CD4-positive, alpha-beta memory T cell (primary cell): ENCODE measurements at regions not wholly inside any gene's neighbourhood (a gene's known extent, or its start where the extent isn't known, plus 50 kb on each side); places are given as distances from the start of the nearest gene placed in this dataset.

ENCODE experiments used
- CTCF ChIA-PET: fragments of 350-600 bp; sonication (Branson Sonifier 250); formaldehyde crosslinking; loops from one replicate; lab custom pipeline; 2021; ENCODE audit warnings: inconsistent platforms; ENCODE audit not compliant: partially characterized antibody; lab: Charles Lee
- POLR2A ChIA-PET: fragments of 350-600 bp; sonication (Branson Sonifier 250); formaldehyde crosslinking; loops from one replicate; lab custom pipeline; 2021; ENCODE audit not compliant: partially characterized antibody; lab: Charles Lee
- DNase-seq, 5 donors: peaks; one replicate each; pipeline versions ENCODE4 v3.0.0 to v3.0.0-alpha.2; 2020 to 2022; ENCODE audit warnings: mixed read lengths in 1 of 5
- H3K27ac ChIP-seq: one replicate; pipeline ENCODE4 v1.7.0; 2013; ENCODE audit warnings: low read depth, low read length
- H3K27me3 ChIP-seq: 2 replicates; pipeline ENCODE4 v1.7.0; 2013; ENCODE audit warnings: mild to moderate bottlenecking, low read length, moderate library complexity; ENCODE audit not compliant: insufficient read depth
- H3K36me3 ChIP-seq: 2 replicates; pipeline ENCODE4 v1.7.0; 2013; ENCODE audit warnings: mild to moderate bottlenecking, low read length, moderate library complexity; ENCODE audit not compliant: insufficient read depth
- H3K4me1 ChIP-seq: 2 replicates; pipeline ENCODE4 v1.7.0; 2013; ENCODE audit warnings: mild to moderate bottlenecking, low read length, moderate library complexity; ENCODE audit not compliant: insufficient read depth
- H3K4me3 ChIP-seq, 2 donors: one replicate each; pipeline ENCODE4 v1.7.0; 2013; ENCODE audit warnings: low read length in 2 of 2, mild to moderate bottlenecking in 1 of 2
- H3K9me3 ChIP-seq, 2 donors: one replicate each; pipeline ENCODE4 v1.7.0; 2013; ENCODE audit warnings: low read length in 2 of 2, control low read depth in 1 of 2; ENCODE audit not compliant: control insufficient read depth in 1 of 2
- H3K27ac Mint-ChIP-seq, 7 donors: one replicate each; pipeline ENCODE4 v1.8.0; 2020 to 2021; ENCODE audit warnings: mixed read lengths in 7 of 7, mild to moderate bottlenecking in 6 of 7, inconsistent platforms in 3 of 7, moderate library complexity in 3 of 7
- H3K27me3 Mint-ChIP-seq, 2 donors: one replicate each; pipeline ENCODE4 v1.8.0; 2020 to 2021; ENCODE audit warnings: mixed read lengths in 2 of 2
- H3K36me3 Mint-ChIP-seq, 2 donors: one replicate each; pipeline ENCODE4 v1.8.0; 2020 to 2021; ENCODE audit warnings: mixed read lengths in 2 of 2, inconsistent platforms in 1 of 2, mild to moderate bottlenecking in 1 of 2
- H3K4me1 Mint-ChIP-seq, 4 donors: one replicate each; pipeline ENCODE4 v1.8.0; 2020 to 2021; ENCODE audit warnings: mixed read lengths in 4 of 4, mild to moderate bottlenecking in 1 of 4
- H3K4me3 Mint-ChIP-seq, 8 donors: one replicate each; pipeline ENCODE4 v1.8.0; 2020 to 2021; ENCODE audit warnings: mixed read lengths in 8 of 8, mild to moderate bottlenecking in 7 of 8, moderate library complexity in 6 of 8, inconsistent platforms in 3 of 8
- H3K9me3 Mint-ChIP-seq, 8 donors: one replicate each; pipeline ENCODE4 v1.8.0; 2020 to 2021; ENCODE audit warnings: mixed read lengths in 8 of 8, mild to moderate bottlenecking in 5 of 8, inconsistent platforms in 3 of 8, moderate library complexity in 1 of 8
- intact Hi-C: fragments of 100-400 bp; cut with micrococcal nuclease; formaldehyde crosslinking; loops from one replicate; pipeline ENCODE4 v1.15.1; 2023

- no peaks in the 10 kb centered on the region for H3K36me3 Mint-ChIP-seq
- Histone ChIP-seq H3K4me1 (no peaks in the 10 kb centered on the region), H3K9me3 (no peaks in the 10 kb centered on the region), H3K27me3 (no peaks in the 10 kb centered on the region), H3K36me3 (no peaks in the 10 kb centered on the region), H3K27ac (no peak overlapping the region), H3K4me3 (no peak overlapping the region)
- no peak for DNase-seq
- peaks cover 0 to 2% of the 10 kb centered on the region in 2 donors for H3K27me3 Mint-ChIP-seq
- ChIA-PET CTCF (no interaction called here), POLR2A (no interaction called here)
- no peak overlapping the region for H3K4me3 Mint-ChIP-seq
- H3K4me1 Mint-ChIP-seq: no peaks in the 10 kb centered on the region
- H3K9me3 Mint-ChIP-seq: peaks cover 0 to 2% (median 0%) of the 10 kb centered on the region in 8 donors
- intact Hi-C loops: no loop called here
- H3K27ac Mint-ChIP-seq: no peak overlapping the region
These were observed 112.8 kb downstream of the C3orf38 start for GRCh38 chr3:88262527-88262926.

GRCh38 chr3:88263417-88264100 lies 113.8 kb downstream of the C3orf38 start:
- Mint-ChIP-seq H3K27me3 (peaks cover 0 to 2% of the 10 kb centered on the region in 2 donors), H3K9me3 (no peaks in the 10 kb centered on the region), H3K4me3 (no peak overlapping the region), H3K4me1 (no peaks in the 10 kb centered on the region), H3K27ac (no peak overlapping the region), H3K36me3 (no peaks in the 10 kb centered on the region)
- intact Hi-C loops: no loop called here
- no peaks in the 10 kb centered on the region for H3K27me3 ChIP-seq
- no peak for DNase-seq
- CTCF ChIA-PET: no interaction called here
- no peaks in the 10 kb centered on the region for H3K4me1 ChIP-seq
- POLR2A ChIA-PET: no interaction called here
- no peaks in the 10 kb centered on the region for H3K9me3 ChIP-seq
- no peaks in the 10 kb centered on the region for H3K36me3 ChIP-seq
- no peak overlapping the region for H3K4me3 ChIP-seq
- no peak overlapping the region for H3K27ac ChIP-seq

- no peaks in the 10 kb centered on the region for H3K36me3 Mint-ChIP-seq
- Histone ChIP-seq H3K27ac (no peak overlapping the region), H3K9me3 (no peaks in the 10 kb centered on the region), H3K4me1 (no peaks in the 10 kb centered on the region), H3K4me3 (no peak overlapping the region), H3K27me3 (no peaks in the 10 kb centered on the region), H3K36me3 (no peaks in the 10 kb centered on the region)
- H3K27ac Mint-ChIP-seq: no peak overlapping the region
- intact Hi-C loops: no loop called here
- H3K27me3 Mint-ChIP-seq: peaks cover 0 to 2% of the 10 kb centered on the region in 2 donors
- no peaks in the 10 kb centered on the region for H3K9me3 Mint-ChIP-seq
- DNase-seq: no peak
- ChIA-PET POLR2A (no interaction called here), CTCF (no interaction called here)
- H3K4me1 Mint-ChIP-seq: no peaks in the 10 kb centered on the region
- no peak overlapping the region for H3K4me3 Mint-ChIP-seq
These were observed 117.7 kb downstream of the C3orf38 start for GRCh38 chr3:88267441-88267840.

- Histone ChIP-seq H3K27me3 (no peaks in the 10 kb centered on the region), H3K4me3 (no peak overlapping the region), H3K36me3 (no peaks in the 10 kb centered on the region), H3K4me1 (no peaks in the 10 kb centered on the region), H3K27ac (no peak overlapping the region), H3K9me3 (no peaks in the 10 kb centered on the region)
- ChIA-PET POLR2A (no interaction called here), CTCF (no interaction called here)
- H3K27ac Mint-ChIP-seq: no peak overlapping the region
- DNase-seq: no peak
- H3K4me3 Mint-ChIP-seq: no peak overlapping the region
- H3K36me3 Mint-ChIP-seq: no peaks in the 10 kb centered on the region
- H3K4me1 Mint-ChIP-seq: no peaks in the 10 kb centered on the region
- peaks cover 0 to 2% of the 10 kb centered on the region in 2 donors for H3K27me3 Mint-ChIP-seq
- intact Hi-C loops: no loop called here
- H3K9me3 Mint-ChIP-seq: no peaks in the 10 kb centered on the region
These were observed 118.1 kb downstream of the C3orf38 start for GRCh38 chr3:88267847-88268246.

GRCh38 chr3:88280326-88280725 lies 130.6 kb downstream of the C3orf38 start:
- Mint-ChIP-seq H3K27me3 (peaks cover 0 to 1% of the 10 kb centered on the region in 2 donors), H3K4me3 (no peak overlapping the region), H3K4me1 (no peaks in the 10 kb centered on the region), H3K27ac (no peak overlapping the region), H3K9me3 (peaks cover 0 to 2% (median 0%) of the 10 kb centered on the region in 8 donors), H3K36me3 (no peaks in the 10 kb centered on the region)
- POLR2A ChIA-PET: no interaction called here
- CTCF ChIA-PET: no interaction called here
- Histone ChIP-seq H3K27me3 (no peaks in the 10 kb centered on the region), H3K4me3 (no peak overlapping the region), H3K36me3 (no peaks in the 10 kb centered on the region), H3K27ac (no peak overlapping the region), H3K9me3 (no peaks in the 10 kb centered on the region), H3K4me1 (no peaks in the 10 kb centered on the region)
- no peak for DNase-seq
- intact Hi-C loops: no loop called here

- Mint-ChIP-seq H3K27ac (no peak overlapping the region), H3K4me3 (no peak overlapping the region), H3K27me3 (peaks cover 1 to 2% of the 10 kb centered on the region in 2 donors), H3K4me1 (no peaks in the 10 kb centered on the region), H3K9me3 (peaks cover 0 to 2% (median 0%) of the 10 kb centered on the region in 8 donors), H3K36me3 (no peaks in the 10 kb centered on the region)
- no peak overlapping the region for H3K27ac ChIP-seq
- no peaks in the 10 kb centered on the region for H3K9me3 ChIP-seq
- DNase-seq: no peak
- ChIA-PET CTCF (no interaction called here), POLR2A (no interaction called here)
- no peaks in the 10 kb centered on the region for H3K4me1 ChIP-seq
- H3K27me3 ChIP-seq: no peaks in the 10 kb centered on the region
- H3K4me3 ChIP-seq: no peak overlapping the region
- intact Hi-C loops: no loop called here
- H3K36me3 ChIP-seq: no peaks in the 10 kb centered on the region
These were observed 132.9 kb downstream of the C3orf38 start for GRCh38 chr3:88282528-88283241.

GRCh38 chr3:88283242-88283592 lies 133.5 kb downstream of the C3orf38 start:
- no peak for DNase-seq
- H3K4me3 Mint-ChIP-seq: no peak overlapping the region
- H3K9me3 ChIP-seq: no peaks in the 10 kb centered on the region
- H3K27ac ChIP-seq: no peak overlapping the region
- no peaks in the 10 kb centered on the region for H3K27me3 ChIP-seq
- H3K27me3 Mint-ChIP-seq: peaks cover 1 to 2% of the 10 kb centered on the region in 2 donors
- H3K4me1 ChIP-seq: no peaks in the 10 kb centered on the region
- ChIA-PET CTCF (interaction anchor here (1.0 kb wide), 1 partner anchor 18 kb away, joined by 4 read pairs; no protein-coding TSS in a partner anchor), POLR2A (no interaction called here)
- intact Hi-C loops: no loop called here
- H3K27ac Mint-ChIP-seq: no peak overlapping the region
- no peak overlapping the region for H3K4me3 ChIP-seq
- H3K36me3 Mint-ChIP-seq: no peaks in the 10 kb centered on the region
- H3K4me1 Mint-ChIP-seq: no peaks in the 10 kb centered on the region
- peaks cover 0 to 2% (median 0%) of the 10 kb centered on the region in 8 donors for H3K9me3 Mint-ChIP-seq
- H3K36me3 ChIP-seq: no peaks in the 10 kb centered on the region
